ENCODE measurements at regions not wholly inside any gene's neighbourhood (a gene's known extent, or its start where the extent isn't known, plus 50 kb on each side); places are given as distances from the start of the nearest gene placed in this dataset.
"Not testable (repeated sequence)": the region's sequence is repeated elsewhere in the genome, so short reads cannot be mapped to it uniquely, and the experiment has no call there.

DNA sequence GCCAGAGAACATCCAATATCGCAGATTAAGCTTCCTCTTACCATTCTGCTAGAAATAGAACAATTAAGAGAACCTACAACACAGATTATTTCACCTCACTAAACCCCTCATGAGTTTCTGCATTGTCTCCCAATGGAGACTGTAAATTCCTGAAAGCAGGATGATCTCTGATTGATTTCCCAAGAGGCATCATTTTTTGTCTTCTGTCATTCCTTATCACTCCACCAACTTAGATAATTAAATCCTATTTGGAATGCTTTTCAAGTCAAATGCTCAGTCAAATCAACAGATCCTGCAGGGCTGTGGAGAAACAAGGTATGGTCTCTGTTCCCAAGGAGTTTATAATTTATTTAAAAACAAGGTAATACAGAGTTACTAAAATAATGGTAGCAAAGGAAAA is 161.5 kb downstream of the MTERF1 start:
- in situ Hi-C loops (cut with MboI; ENCODE audit: low sequenced_read_pairs in 4 of 4) (no loop called here), intact Hi-C loops (cut with DNase I; ENCODE audit: low total_unique reads) (no loop called here)

DNA sequence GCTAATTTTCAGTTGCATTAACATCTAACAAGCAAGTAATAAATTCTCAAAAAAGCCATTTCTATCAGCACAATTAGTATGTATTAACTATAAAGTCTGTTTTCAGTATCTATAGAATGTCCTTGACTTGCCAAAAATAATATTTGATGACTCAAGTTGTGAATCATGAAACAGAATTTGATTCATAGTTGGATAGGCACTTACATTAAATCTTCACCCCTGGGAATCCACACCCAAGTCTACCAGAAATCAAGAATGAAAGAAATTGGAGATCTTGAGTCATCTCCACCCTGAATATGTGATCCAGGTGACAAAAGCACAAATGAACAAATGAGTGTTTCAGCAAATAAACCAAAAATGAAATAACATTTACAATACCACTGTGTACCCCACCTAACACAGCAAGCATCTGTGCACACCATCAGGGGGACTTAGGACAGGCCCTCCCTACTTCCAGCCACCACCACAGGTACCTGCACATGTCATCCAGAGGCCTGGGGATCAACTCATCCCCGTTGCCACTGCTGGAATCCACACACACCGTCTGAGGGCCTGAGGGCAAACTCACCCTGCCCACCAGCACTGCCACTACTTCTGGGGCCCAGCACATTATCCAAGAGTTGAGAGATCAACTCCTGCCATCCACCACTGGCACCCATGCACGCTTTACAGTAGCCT is 160.1 kb downstream of the MTERF1 start:
- DNase-seq (no peak), ATAC-seq (no peak)
- no peaks in the 10 kb centered on the region for H3K9me3 ChIP-seq
- intact Hi-C loops (cut with DNase I; ENCODE audit: low total_unique reads), result no loop called here
- no peak for TF ChIP-seq POLR2A (IDR thresholded peaks at IDR 0.05)
- TF ChIP-seq, protein P1, sequence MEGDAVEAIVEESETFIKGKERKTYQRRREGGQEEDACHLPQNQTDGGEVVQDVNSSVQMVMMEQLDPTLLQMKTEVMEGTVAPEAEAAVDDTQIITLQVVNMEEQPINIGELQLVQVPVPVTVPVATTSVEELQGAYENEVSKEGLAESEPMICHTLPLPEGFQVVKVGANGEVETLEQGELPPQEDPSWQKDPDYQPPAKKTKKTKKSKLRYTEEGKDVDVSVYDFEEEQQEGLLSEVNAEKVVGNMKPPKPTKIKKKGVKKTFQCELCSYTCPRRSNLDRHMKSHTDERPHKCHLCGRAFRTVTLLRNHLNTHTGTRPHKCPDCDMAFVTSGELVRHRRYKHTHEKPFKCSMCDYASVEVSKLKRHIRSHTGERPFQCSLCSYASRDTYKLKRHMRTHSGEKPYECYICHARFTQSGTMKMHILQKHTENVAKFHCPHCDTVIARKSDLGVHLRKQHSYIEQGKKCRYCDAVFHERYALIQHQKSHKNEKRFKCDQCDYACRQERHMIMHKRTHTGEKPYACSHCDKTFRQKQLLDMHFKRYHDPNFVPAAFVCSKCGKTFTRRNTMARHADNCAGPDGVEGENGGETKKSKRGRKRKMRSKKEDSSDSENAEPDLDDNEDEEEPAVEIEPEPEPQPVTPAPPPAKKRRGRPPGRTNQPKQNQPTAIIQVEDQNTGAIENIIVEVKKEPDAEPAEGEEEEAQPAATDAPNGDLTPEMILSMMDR (IDR thresholded peaks at IDR 0.05 in 4 of 5, conservative IDR thresholded peaks at IDR 0.05 in 1 of 5), result no peak
- no peak overlapping the region for H3K4me3 ChIP-seq
- no peaks in the 10 kb centered on the region for H3K36me3 ChIP-seq
- in situ Hi-C loops (cut with MboI; ENCODE audit: low sequenced_read_pairs in 4 of 4), result no loop called here
- no peaks in the 10 kb centered on the region for H3K27me3 ChIP-seq
- H3K4me1 ChIP-seq, result no peaks in the 10 kb centered on the region
- H3K27ac ChIP-seq, result no peak overlapping the region

More for the DNA sequence above, 161.5 kb downstream of the MTERF1 start:
- no peaks in the 10 kb centered on the region for H3K36me3 ChIP-seq
- H3K4me1 ChIP-seq, result no peaks in the 10 kb centered on the region
- H3K27me3 ChIP-seq, result no peaks in the 10 kb centered on the region
- DNase-seq, result no peak
- H3K9me3 ChIP-seq, result no peaks in the 10 kb centered on the region
- H3K27ac ChIP-seq, result no peak overlapping the region
- H3K4me3 ChIP-seq, result no peak overlapping the region
- TF ChIP-seq, protein P1 (IDR thresholded peaks at IDR 0.05 in 4 of 5, conservative IDR thresholded peaks at IDR 0.05 in 1 of 5), result no peak
- no peak for ATAC-seq

DNA sequence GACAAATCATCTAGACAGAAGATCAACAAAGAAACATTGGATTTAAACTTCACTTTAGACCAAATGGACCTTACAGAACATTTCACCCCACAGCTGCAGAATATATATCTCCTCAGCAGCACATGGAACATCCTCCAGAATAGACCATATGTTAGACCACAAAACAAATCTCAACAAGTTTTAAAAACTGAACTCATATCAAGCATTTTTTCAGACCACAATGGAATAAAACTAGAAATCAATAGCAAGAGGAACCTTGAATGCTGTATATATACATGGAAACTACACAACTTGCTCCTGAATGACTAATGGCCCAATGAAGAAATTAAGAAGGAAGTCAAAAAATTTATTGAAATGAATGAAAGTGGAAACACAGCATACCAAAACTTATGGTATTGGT is 157.7 kb downstream of the MTERF1 start:
- no peaks in the 10 kb centered on the region for H3K9me3 ChIP-seq
- in situ Hi-C loops (cut with MboI; ENCODE audit: low sequenced_read_pairs in 4 of 4), result no loop called here
- H3K27me3 ChIP-seq, result no peaks in the 10 kb centered on the region
- no peak for ATAC-seq
- TF ChIP-seq, protein P1 (IDR thresholded peaks at IDR 0.05 in 4 of 5, conservative IDR thresholded peaks at IDR 0.05 in 1 of 5), result no peak
- no peak for TF ChIP-seq POLR2A (IDR thresholded peaks at IDR 0.05)
- H3K4me3 ChIP-seq, result no peak overlapping the region
- H3K36me3 ChIP-seq, result no peaks in the 10 kb centered on the region
- H3K27ac ChIP-seq, result no peak overlapping the region
- DNase-seq, result no peak
- no peaks in the 10 kb centered on the region for H3K4me1 ChIP-seq
- intact Hi-C loops (cut with DNase I; ENCODE audit: low total_unique reads), result no loop called here

DNA sequence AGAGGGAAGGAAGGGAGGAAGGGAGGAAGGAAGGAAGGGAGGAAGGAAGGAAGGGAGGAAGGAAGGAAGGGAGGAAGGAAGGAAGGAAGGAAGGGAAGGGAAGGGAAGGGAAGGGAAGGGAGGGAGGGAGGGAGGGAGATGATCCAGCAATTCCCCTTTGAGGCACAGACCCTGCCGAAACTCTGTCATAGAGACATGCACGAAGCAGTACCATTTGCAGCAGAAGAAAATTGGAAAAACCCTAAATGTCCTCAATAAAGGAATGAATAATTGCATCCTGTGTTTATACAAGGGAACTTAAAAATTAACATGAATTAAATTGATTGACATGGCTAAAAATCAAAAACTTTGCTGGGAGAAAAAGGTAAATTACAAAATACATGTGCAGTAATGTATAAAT is 151.5 kb downstream of the MTERF1 start:
- H3K27ac ChIP-seq; ATAC-seq; H3K4me1 ChIP-seq; H3K27me3 ChIP-seq; H3K36me3 ChIP-seq; in situ Hi-C loops (cut with MboI; ENCODE audit: low sequenced_read_pairs in 4 of 4); H3K9me3 ChIP-seq; intact Hi-C loops (cut with DNase I; ENCODE audit: low total_unique reads); H3K4me3 ChIP-seq; DNase-seq: not testable (repeated sequence)

DNA sequence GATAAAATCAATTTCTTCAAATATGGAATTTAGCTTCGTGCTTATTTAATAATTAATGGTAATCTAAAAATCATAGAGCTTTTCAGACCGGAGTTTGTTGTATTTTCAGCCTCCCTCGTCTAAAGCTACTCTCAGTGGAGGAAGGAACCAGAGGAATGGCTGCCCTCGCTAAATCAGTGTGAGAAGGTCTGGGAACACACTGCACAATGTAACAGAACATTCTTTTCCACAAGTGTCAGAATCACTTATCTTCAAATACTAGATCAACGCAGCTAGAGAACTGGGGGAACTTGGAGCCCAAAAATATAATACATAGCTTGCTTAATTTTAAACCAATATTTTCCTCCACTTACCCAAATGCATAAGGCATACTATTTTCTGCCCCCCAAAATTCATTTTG is 148.5 kb downstream of the MTERF1 start:
- intact Hi-C loops (cut with DNase I; ENCODE audit: low total_unique reads), result no loop called here

More for the DNA sequence above, 148.5 kb downstream of the MTERF1 start:
- in situ Hi-C loops (cut with MboI; ENCODE audit: low sequenced_read_pairs in 4 of 4), result no loop called here
- no peak overlapping the region for H3K27ac ChIP-seq
- H3K4me1 ChIP-seq, result no peaks in the 10 kb centered on the region
- H3K27me3 ChIP-seq, result no peaks in the 10 kb centered on the region
- no peak overlapping the region for H3K4me3 ChIP-seq
- DNase-seq (no peak), ATAC-seq (no peak)
- H3K9me3 ChIP-seq, result peaks cover 0 to 2% (median 0%) of the 10 kb centered on the region in 3 donors
- no peaks in the 10 kb centered on the region for H3K36me3 ChIP-seq
- no peak for TF ChIP-seq POLR2A (IDR thresholded peaks at IDR 0.05)
- TF ChIP-seq, protein P1 (IDR thresholded peaks at IDR 0.05 in 4 of 5, conservative IDR thresholded peaks at IDR 0.05 in 1 of 5), result no peak
